ENCODE measurements at regions not wholly inside any gene's neighbourhood (a gene's known extent, or its start where the extent isn't known, plus 50 kb on each side); places are given as distances from the start of the nearest gene placed in this dataset.

- TF ChIP-seq CTCF (conservative IDR thresholded peaks at IDR 0.05) (no peak), ZFX (IDR thresholded peaks at IDR 0.05) (no peak)
Observed at GRCh38 chr11:106278391-106278790, 200.9 kb downstream of the AASDHPPT start.
